Sigmoid colon (tissue), 4 donors: ENCODE measurements at regions not wholly inside any gene's neighbourhood (a gene's known extent, or its start where the extent isn't known, plus 50 kb on each side); places are given as distances from the start of the nearest gene placed in this dataset.

Experiments
- CTCF ChIP-seq, 4 experiments: fragments of 450-650 bp in 3 of 4; fragments of 200-600 bp in 1 of 4; IDR thresholded peaks; one replicate each; pipeline ENCODE4 v1.5.1; 2016 to 2019; ENCODE audit warnings: antibody characterized with exemption in 4 of 4, mild to moderate bottlenecking in 3 of 4, moderate library complexity in 2 of 4
- EP300 ChIP-seq, 4 donors: sonication (generic); formaldehyde crosslinking; IDR thresholded peaks; one replicate each; pipeline ENCODE4 v1.6.1; 2017; ENCODE audit warnings: antibody characterized with exemption in 4 of 4

- TF ChIP-seq CTCF (IDR thresholded peaks at IDR 0.05): no peak
- TF ChIP-seq EP300 (IDR thresholded peaks at IDR 0.05): no peak
Measured at GRCh38 chr9:1637401-1637800, 377.7 kb upstream of the SMARCA2 start.
